Tibial artery (tissue), 4 donors: ENCODE measurements at regions not wholly inside any gene's neighbourhood (a gene's known extent, or its start where the extent isn't known, plus 50 kb on each side); places are given as distances from the start of the nearest gene placed in this dataset.

Experiments used
- DNase-seq, 2 donors: peaks; one replicate each; pipeline ENCODE4 v3.0.0-alpha.2; 2019
- H3K27ac ChIP-seq, 2 donors: fragments of 200-600 bp; sonication (generic) in 1 of 2; 1 replicate in 1 of 2; 2 replicates in 1 of 2; pipeline ENCODE4 v1.5.1; 2018 to 2019; ENCODE audit warnings: mild to moderate bottlenecking in 1 of 2
- H3K27me3 ChIP-seq, 2 donors: fragments of 200-600 bp; sonication (generic) in 1 of 2; one replicate each; pipeline versions ENCODE4 v1.5.1 to v1.6.0; 2016 to 2019
- H3K36me3 ChIP-seq, 3 donors: fragments of 200-600 bp; sonication (generic) in 2 of 3; one replicate each; pipeline ENCODE4 v1.5.1; 2016 to 2019; ENCODE audit warnings: mild to moderate bottlenecking in 2 of 3
- H3K4me1 ChIP-seq, 4 donors: fragments of 200-600 bp; sonication (generic) in 2 of 4; 1 replicate in 3 of 4; 2 replicates in 1 of 4; pipeline ENCODE4 v1.5.1; 2016 to 2019
- H3K4me3 ChIP-seq, 2 donors: fragments of 200-600 bp; sonication (generic) in 1 of 2; 1 replicate in 1 of 2; 2 replicates in 1 of 2; pipeline ENCODE4 v1.5.1; 2018 to 2019; ENCODE audit warnings: mild to moderate bottlenecking in 2 of 2
- H3K9me3 ChIP-seq, 3 donors: fragments of 200-600 bp; sonication (generic) in 1 of 3; one replicate each; pipeline ENCODE4 v1.5.1; 2016 to 2019
- intact Hi-C: fragments of 100-400 bp; cut with DNase I; formaldehyde crosslinking; loops from one replicate; pipeline ENCODE4 v1.15.0; 2023; ENCODE audit warnings: low total_unique reads
- TF ChIP-seq, protein P1 (sequence below), 2 experiments: fragments of 200-600 bp in 1 of 2; fragments of 450-650 bp in 1 of 2; IDR thresholded peaks; one replicate each; pipeline ENCODE4 v1.5.1; 2017 to 2019; ENCODE audit warnings: antibody characterized with exemption in 2 of 2, mild to moderate bottlenecking in 1 of 2, moderate library complexity in 1 of 2

- DNase-seq = no peak
Observed at GRCh38 chr19:31066385-31066784, 282.9 kb downstream of the TSHZ3 start.

GRCh38 chr19:31064491-31064890, 284.7 kb downstream of the TSHZ3 start:
- no peaks in the 10 kb centered on the region for H3K27me3 ChIP-seq
- H3K36me3 ChIP-seq = no peaks in the 10 kb centered on the region
- H3K9me3 ChIP-seq = no peaks in the 10 kb centered on the region
- no peaks in the 10 kb centered on the region for H3K4me1 ChIP-seq
- TF ChIP-seq, protein P1, sequence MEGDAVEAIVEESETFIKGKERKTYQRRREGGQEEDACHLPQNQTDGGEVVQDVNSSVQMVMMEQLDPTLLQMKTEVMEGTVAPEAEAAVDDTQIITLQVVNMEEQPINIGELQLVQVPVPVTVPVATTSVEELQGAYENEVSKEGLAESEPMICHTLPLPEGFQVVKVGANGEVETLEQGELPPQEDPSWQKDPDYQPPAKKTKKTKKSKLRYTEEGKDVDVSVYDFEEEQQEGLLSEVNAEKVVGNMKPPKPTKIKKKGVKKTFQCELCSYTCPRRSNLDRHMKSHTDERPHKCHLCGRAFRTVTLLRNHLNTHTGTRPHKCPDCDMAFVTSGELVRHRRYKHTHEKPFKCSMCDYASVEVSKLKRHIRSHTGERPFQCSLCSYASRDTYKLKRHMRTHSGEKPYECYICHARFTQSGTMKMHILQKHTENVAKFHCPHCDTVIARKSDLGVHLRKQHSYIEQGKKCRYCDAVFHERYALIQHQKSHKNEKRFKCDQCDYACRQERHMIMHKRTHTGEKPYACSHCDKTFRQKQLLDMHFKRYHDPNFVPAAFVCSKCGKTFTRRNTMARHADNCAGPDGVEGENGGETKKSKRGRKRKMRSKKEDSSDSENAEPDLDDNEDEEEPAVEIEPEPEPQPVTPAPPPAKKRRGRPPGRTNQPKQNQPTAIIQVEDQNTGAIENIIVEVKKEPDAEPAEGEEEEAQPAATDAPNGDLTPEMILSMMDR (IDR thresholded peaks at IDR 0.05) = no peak
- no peak overlapping the region for H3K4me3 ChIP-seq
- H3K27ac ChIP-seq = no peak overlapping the region
- no peak for DNase-seq
- intact Hi-C loops = no loop called here

More at GRCh38 chr19:31066385-31066784, 282.9 kb downstream of the TSHZ3 start:
- Histone ChIP-seq H3K27me3 (no peaks in the 10 kb centered on the region), H3K36me3 (no peaks in the 10 kb centered on the region), H3K9me3 (no peaks in the 10 kb centered on the region), H3K4me3 (no peak overlapping the region), H3K4me1 (no peaks in the 10 kb centered on the region), H3K27ac (no peak overlapping the region)
- intact Hi-C loops = no loop called here
- TF ChIP-seq, protein P1 (IDR thresholded peaks at IDR 0.05) = no peak

DNA sequence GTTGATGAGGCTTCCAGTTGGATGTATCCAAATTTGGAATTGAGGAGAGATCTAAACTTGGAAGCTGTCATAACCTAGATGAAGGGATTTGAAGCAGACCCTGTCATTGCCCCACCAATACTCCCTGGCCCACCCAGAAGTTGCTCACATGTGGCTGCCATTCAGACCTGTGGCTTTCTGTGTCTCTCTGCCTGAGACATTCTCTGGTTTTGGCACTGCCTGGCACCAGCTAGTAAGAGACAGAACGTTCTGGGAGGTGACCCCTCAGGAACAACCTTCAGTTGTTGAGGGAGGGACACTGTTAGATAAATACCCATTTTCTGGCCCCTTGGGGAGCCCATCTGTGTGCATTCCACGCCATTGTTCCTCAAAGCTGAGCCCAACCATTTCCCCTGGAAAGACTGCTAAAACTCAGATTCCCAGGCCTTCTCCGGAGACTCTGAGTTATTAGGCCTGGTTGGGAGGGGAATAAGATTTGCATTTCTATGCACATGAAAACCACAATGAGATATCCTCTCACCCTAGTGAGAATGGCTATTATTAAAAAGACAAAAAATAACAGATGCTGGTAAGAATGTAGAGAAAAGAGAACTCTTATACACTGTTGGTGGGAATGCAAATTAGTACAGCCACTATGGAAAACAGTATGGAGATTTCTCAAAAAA, 290.4 kb downstream of the TSHZ3 start:
- H3K9me3 ChIP-seq = no peaks in the 10 kb centered on the region
- no peaks in the 10 kb centered on the region for H3K27me3 ChIP-seq
- TF ChIP-seq, protein P1 (IDR thresholded peaks at IDR 0.05) = no peak
- H3K36me3 ChIP-seq = no peaks in the 10 kb centered on the region
- intact Hi-C loops = no loop called here
- DNase-seq = no peak
- H3K4me3 ChIP-seq = no peak overlapping the region
- no peak overlapping the region for H3K27ac ChIP-seq
- no peaks in the 10 kb centered on the region for H3K4me1 ChIP-seq

DNA sequence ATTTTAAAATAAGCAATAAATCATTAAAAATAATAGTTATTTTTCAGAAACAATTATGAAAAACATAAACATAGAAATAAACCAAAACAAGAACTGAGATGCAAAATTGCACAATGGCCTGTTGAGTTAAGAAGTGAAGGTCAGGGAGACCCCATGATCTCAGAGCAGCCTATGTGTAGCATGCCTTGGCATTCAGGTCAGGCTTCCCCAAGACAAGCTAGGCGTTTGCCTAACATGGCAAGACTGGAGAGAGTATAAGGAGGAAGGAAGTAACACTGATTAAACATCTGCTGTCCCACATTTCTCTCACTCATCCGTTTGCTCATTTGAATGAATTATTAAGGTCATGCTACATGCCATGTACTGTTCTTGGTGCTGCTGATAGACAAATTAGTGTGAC, 291.8 kb downstream of the TSHZ3 start:
- H3K4me1 ChIP-seq = no peaks in the 10 kb centered on the region
- no peaks in the 10 kb centered on the region for H3K9me3 ChIP-seq
- H3K27ac ChIP-seq = no peak overlapping the region
- TF ChIP-seq, protein P1 (IDR thresholded peaks at IDR 0.05) = no peak
- H3K36me3 ChIP-seq = no peaks in the 10 kb centered on the region
- no peak for DNase-seq
- intact Hi-C loops = no loop called here
- H3K4me3 ChIP-seq = no peak overlapping the region
- H3K27me3 ChIP-seq = no peaks in the 10 kb centered on the region

GRCh38 chr19:31055454-31055853, 293.8 kb downstream of the TSHZ3 start:
- H3K9me3 ChIP-seq = no peaks in the 10 kb centered on the region
- TF ChIP-seq, protein P1 (IDR thresholded peaks at IDR 0.05) = no peak
- H3K4me1 ChIP-seq = no peaks in the 10 kb centered on the region
- no peak for DNase-seq
- H3K4me3 ChIP-seq = no peak overlapping the region
- H3K27me3 ChIP-seq = no peaks in the 10 kb centered on the region
- no peaks in the 10 kb centered on the region for H3K36me3 ChIP-seq
- no peak overlapping the region for H3K27ac ChIP-seq
- intact Hi-C loops = no loop called here

GRCh38 chr19:31054430-31054829, 294.8 kb downstream of the TSHZ3 start:
- no peaks in the 10 kb centered on the region for H3K27me3 ChIP-seq
- no peak overlapping the region for H3K27ac ChIP-seq
- TF ChIP-seq, protein P1 (IDR thresholded peaks at IDR 0.05) = peak in 1 of 2 experiments; percentile 12
- intact Hi-C loops = no loop called here
- H3K36me3 ChIP-seq = no peaks in the 10 kb centered on the region
- H3K4me1 ChIP-seq = no peaks in the 10 kb centered on the region
- peak in 1 of 2 donors; percentile 23 for DNase-seq
- no peak overlapping the region for H3K4me3 ChIP-seq
- no peaks in the 10 kb centered on the region for H3K9me3 ChIP-seq
